ENCODE measurements at regions not wholly inside any gene's neighbourhood (a gene's known extent, or its start where the extent isn't known, plus 50 kb on each side); places are given as distances from the start of the nearest gene placed in this dataset.
"Not testable (repeated sequence)": the region's sequence is repeated elsewhere in the genome, so short reads cannot be mapped to it uniquely, and the experiment has no call there.

DNA sequence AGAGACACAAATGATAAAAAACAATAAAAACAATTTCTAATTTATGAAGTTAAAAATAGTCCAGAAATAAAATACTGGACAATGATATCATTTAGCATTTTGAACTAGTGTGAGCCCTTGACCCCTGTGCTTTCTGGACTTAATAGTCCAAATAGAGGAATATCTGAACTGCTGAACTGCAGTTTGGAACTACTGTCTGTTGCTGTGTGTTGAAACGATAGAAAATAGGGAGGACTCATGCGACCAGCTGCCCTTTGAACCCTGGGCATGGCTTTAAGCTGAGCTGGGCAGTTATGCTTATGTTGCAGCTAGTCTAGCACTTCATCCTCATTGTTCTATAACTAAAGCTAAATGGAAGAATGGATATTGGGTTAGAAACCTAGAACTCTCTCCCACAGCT is 99.5 kb downstream of the FMR1NB start:
- no peak for DNase-seq (ENCODE audit: low read depth in 2 of 3, low spot score in 1 of 3)

GRCh38 chrX:148084611-148085010 is 103.5 kb downstream of the FMR1NB start:
- DNase-seq (ENCODE audit: low read depth in 2 of 3, low spot score in 1 of 3): no peak

GRCh38 chrX:148120151-148120550 is 139.0 kb downstream of the FMR1NB start:
- DNase-seq (ENCODE audit: low read depth in 2 of 3, low spot score in 1 of 3): no peak

DNA sequence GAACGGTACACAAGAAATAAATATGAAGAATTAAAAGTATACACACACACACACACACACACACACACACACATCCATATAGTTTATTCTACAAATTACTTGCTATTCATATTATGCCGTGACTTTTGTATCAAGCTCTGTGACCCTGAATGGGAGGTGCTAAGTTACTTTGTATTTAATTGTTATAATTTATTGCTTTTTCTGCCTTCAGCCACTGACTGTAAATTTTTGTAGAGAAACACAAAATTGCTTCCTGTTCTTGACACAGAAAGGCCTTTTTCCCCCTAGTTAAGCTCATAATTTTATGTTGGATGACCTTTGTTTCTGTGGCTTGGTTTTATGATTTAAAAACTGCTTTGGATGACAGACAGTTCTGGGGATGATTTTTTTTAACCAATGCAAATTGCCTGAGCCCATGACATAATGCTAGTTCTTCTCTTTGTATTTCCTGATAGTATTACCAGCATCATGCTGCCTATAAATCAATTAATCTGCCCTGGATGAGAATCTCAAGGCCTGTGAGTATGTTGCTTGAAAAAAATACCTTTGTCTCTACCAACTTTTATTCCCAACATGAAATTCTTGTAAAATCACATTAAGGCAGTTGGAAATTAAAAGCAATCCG is 140.0 kb downstream of the FMR1NB start:
- DNase-seq (ENCODE audit: low read depth in 2 of 3, low spot score in 1 of 3): no peak

DNA sequence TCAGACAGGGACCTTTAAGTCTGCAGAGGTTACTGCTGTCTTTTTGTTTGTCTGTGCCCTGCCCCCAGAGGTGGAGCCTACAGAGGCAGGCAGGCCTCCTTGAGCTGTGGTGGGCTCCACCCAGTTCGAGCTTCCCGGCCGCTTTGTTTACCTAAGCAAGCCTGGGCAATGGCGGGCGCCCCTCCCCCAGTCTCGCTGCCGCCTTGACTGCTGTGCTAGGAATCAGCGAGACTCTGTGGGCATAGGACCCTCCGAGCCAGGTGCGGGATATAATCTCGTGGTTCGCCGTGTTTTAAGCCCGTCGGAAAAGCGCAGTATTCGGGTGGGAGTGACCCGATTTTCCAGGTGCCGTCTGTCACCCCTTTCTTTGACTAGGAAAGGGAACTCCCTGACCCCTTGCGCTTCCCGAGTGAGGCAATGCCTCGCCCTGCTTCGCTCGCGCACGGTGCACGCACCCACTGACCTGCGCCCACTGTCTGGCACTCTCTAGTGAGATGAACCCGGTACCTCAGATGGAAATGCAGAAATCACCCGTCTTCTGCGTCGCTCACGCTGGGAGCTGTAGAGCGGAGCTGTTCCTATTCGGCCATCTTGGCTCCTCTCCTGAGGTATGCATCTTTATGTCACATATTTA is 147.9 kb downstream of the FMR1NB start:
- DNase-seq (ENCODE audit: low read depth in 2 of 3, low spot score in 1 of 3): not testable (repeated sequence)

GRCh38 chrX:148133105-148133725 is 152.1 kb downstream of the FMR1NB start:
- DNase-seq (ENCODE audit: low read depth in 2 of 3, low spot score in 1 of 3): no peak

DNA sequence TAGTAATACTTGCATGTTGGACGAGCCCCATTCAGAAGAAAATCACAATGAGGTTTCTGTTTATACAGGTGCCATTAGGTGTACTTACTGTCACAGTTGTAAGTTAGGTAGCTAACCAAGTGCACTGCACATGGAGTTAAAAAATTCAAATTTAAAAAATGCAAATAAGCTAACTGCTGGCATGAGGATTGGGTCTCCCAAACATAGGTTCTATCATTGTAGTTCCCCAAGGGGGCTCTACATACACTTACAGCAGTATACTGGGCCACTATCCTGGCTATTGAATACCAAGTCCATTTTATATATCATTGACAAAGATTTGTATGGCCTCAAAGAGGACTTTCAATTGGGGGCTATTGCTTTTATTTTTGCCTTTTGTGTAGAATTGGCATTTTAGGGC is 153.4 kb downstream of the FMR1NB start:
- DNase-seq (ENCODE audit: low read depth in 2 of 3, low spot score in 1 of 3): no peak

DNA sequence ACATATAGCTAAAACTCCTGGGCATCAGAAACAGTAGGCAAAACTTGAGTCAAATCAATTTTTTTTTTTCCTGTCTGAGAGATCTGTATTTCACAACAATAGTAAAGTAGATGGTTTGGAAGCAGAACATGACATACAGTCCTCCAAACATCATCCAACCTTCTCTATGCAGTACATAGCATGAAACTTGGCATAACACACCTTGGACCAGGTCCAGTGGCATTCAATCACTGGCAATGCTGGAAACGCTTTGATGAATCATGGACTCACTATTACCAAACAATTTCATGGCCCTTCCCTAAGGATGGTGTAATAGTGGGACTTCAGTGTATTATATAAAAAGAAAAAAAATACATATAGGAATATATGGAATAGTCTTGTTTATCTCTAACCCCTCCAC is 154.6 kb downstream of the FMR1NB start:
- no peak for DNase-seq (ENCODE audit: low read depth in 2 of 3, low spot score in 1 of 3)

DNA sequence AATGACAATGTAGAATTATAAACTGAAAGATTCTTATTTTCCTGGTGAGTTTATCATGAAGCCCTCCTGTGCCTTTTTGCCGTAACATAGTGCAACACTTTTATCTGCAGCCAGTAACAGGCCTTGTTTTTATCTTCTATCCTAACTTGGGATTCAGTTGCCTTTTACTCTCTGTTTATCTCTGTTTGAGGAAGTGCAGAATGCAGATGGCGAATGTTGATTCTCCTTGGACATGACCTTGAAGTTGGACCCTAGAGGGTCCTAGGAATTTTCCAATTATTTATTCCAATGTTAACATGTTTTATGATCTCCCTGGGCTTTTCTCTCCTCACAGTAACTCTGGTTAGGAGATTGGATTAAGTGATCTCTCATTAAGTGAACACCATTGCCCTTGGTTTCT is 165.0 kb downstream of the FMR1NB start:
- no peak for DNase-seq (ENCODE audit: low read depth in 2 of 3, low spot score in 1 of 3)

DNA sequence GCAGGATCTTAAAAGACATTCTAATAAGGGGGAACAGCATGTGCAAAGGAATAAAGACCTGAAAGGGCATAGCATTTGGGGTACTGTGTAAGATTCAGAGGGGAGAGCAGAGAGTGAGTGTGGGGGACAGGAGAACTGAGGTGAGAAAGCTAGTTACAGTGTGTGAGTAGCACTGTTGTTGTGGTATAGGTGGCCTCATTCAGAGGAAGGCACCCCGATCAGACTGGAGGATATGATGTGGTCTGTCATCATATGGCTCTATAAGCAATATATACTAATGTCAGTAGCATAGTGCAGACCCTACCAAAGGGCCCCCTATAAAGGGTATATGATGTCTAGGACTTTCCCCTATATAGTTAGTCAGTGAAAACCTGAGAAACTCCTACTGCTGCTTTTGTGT is 175.8 kb downstream of the FMR1NB start:
- DNase-seq (ENCODE audit: low read depth in 2 of 3, low spot score in 1 of 3): no peak

DNA sequence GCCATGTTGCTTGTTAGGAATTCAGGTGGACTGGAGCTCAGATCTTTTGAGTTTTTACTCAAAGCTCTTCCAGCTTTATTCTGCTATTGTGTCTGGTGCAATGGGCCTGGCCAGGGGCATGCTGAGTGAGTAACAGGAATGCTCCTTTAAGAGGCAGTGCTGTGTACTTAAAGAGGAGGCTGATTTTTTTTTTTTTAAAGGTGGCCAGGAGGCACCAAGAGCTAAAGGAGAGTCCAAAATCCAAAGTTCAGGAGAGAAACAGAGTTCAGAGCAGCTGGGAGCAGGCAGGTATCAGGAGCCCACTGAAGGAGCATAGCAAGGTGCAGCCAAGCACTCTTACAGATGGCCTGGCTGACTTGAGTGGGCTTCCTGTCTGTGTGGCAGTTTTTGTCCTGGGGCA is 178.7 kb downstream of the FMR1NB start:
- DNase-seq (ENCODE audit: low read depth in 2 of 3, low spot score in 1 of 3): no peak

DNA sequence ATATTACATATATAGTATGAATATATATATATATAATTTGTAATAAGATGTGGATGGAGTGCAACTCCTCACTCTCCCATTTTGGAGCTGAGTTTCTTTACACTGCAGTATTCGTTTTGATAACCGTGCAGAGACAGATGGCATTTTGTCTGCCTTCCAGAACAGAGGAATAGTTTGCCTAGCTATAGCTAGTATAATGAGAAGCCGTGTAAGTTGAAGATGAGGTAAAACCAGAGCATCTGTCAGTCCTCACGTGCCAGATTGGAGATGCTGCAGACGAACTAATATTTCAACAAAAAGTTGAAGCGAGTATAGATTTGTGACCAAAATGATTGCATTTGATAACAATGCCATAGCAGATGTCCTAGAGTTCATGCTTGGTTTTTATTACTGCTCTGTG is 180.6 kb downstream of the FMR1NB start:
- no peak for DNase-seq (ENCODE audit: low read depth in 2 of 3, low spot score in 1 of 3)

GRCh38 chrX:148185631-148186030 is 204.5 kb downstream of the FMR1NB start:
- no peak for DNase-seq (ENCODE audit: low read depth in 2 of 3, low spot score in 1 of 3)

DNA sequence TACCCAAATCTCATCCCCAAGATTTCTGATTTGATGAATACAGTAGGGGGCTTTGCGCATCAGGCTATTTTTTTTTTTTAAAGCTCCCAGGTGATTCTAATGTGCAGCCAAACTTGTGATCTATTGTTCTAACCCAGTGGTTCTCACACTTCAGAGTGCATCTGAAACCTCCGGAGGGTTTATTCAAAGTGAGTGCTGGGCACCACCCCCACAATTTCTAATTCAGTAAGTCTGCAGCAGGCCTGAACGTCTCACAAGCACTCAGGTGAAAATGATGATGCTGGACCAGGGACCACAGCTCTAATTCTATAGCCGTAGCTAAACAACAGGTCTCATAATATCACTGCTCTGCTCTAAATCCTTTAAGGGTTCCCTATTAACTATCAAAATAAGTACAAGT is 211.4 kb downstream of the FMR1NB start:
- DNase-seq (ENCODE audit: low read depth in 2 of 3, low spot score in 1 of 3): no peak

GRCh38 chrX:148193759-148194158 is 212.6 kb downstream of the FMR1NB start:
- DNase-seq (ENCODE audit: low read depth in 2 of 3, low spot score in 1 of 3): no peak

GRCh38 chrX:148203531-148203930 is 222.4 kb downstream of the FMR1NB start:
- DNase-seq (ENCODE audit: low read depth in 2 of 3, low spot score in 1 of 3): no peak

DNA sequence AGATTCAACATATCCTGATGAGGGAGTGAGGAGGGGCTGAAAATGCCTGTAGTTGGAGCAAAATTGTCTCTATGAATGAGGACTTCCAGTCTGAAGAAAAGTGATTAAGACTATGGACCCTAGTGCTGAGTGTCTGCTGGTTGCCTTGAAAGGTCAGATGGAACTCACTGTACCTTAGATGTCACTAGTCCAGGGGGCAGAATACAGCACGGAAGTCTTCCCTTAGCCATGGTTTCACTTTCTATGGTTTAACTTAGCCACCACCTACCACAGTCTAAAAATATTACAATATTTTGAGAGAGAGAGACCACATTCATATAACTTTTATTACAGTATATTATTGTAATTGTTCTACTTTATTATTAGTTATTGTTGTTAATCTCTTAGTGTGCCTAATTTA is 223.1 kb downstream of the FMR1NB start:
- DNase-seq (ENCODE audit: low read depth in 2 of 3, low spot score in 1 of 3): no peak

- DNase-seq (ENCODE audit: low read depth in 2 of 3, low spot score in 1 of 3): no peak
Measured at GRCh38 chrX:148214786-148215185, 233.6 kb downstream of the FMR1NB start.

GRCh38 chrX:148215726-148216125 is 234.6 kb downstream of the FMR1NB start:
- DNase-seq (ENCODE audit: low read depth in 2 of 3, low spot score in 1 of 3): no peak

DNA sequence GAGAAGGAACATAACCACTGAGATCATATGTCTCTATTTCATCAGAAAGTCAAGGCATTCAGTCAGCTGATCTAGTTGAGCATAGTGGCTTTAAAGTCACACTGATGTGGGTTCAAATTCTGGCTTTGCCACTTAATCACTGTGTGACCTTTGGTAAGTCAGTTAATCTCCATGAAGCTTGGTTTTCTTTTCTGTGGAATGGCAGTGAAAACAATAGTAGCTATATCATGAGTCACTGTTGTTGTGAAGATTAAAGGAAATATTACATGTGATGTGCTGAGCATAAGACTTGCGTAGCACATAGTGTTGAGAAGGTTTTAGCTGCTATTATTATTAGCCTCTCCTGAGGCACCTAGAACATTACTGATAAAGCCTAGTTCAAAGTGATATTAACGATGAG is 242.2 kb downstream of the FMR1NB start:
- no peak for DNase-seq (ENCODE audit: low read depth in 2 of 3, low spot score in 1 of 3)

DNA sequence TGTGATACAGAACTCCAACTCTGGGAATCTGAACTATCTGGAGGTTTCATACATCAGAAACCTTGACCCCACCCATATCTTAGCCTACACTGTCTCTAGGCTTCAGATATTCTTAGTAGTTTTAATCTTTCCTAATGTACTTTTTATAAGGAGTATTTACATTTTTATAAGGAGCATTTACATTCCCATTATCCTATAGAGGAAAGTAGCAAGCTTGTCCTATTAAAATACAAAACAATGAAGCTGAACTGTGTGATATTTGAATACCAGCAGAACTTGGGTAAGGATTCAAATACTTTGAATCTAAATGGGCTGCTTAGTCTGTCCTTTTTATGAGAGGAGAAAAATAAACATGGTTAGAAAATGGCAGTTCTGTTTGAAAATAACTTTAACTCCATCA is 247.4 kb downstream of the FMR1NB start:
- DNase-seq (ENCODE audit: low read depth in 2 of 3, low spot score in 1 of 3): no peak

DNA sequence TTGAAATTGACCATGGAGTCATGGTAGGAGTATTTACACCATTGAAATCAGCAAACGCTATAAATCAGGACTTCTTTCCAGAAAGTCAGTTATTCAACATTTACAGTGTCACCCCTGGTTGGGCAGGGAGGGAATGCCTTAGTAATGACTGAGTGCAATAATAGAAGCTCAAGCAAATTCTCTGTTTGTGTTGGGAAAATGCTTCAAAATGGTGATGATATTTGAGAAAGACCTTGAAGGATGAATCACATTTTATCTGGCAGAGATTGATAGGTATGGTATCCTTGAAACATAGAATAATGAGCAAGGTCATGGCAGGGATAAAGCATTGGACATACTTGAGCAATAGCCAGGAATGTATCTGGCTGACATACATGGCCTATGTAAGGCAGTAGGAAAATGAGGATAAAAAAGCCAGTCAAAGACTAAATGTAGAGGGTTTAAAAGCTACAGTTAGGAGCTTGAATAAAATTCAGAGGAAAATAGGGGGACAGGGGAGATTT is 248.7 kb downstream of the FMR1NB start:
- no peak for DNase-seq (ENCODE audit: low read depth in 2 of 3, low spot score in 1 of 3)

DNA sequence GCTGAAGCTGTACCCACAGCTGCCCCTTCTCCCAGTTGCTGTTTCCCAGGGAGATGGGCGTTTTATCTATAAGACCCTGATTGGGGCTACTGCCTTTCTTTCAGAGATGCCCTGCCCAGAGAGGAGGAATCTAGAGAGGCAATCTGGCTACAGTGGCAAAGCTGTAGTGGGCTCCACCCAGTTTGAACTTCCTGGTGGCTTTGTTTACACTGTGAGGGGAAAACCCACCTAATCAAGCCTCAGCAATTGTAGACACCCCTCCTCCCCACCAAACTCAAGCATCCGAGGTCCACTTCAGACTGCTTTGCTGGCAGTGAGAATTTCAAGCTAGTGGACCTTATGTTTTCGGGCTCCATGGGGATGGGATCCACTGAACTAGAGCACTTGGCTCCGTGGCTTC is 240.4 kb upstream of the AFF2 start:
- DNase-seq (ENCODE audit: low read depth in 2 of 3, low spot score in 1 of 3): no peak
